Neutrophil (primary cell): ENCODE measurements at regions not wholly inside any gene's neighbourhood (a gene's known extent, or its start where the extent isn't known, plus 50 kb on each side); places are given as distances from the start of the nearest gene placed in this dataset.

Experiments used
- H3K27ac ChIP-seq: fragments of 200-600 bp; sonication (generic); 2 replicates; pipeline ENCODE4 v1.5.1; 2016; ENCODE audit warnings: mild to moderate bottlenecking, moderate library complexity
- H3K27me3 ChIP-seq: fragments of 200-600 bp; sonication (generic); 2 replicates; pipeline ENCODE4 v1.6.0; 2016; ENCODE audit warnings: mild to moderate bottlenecking
- H3K36me3 ChIP-seq: fragments of 200-600 bp; sonication (generic); 2 replicates; pipeline ENCODE4 v1.5.1; 2017
- H3K4me1 ChIP-seq, 2 experiments: fragments of 200-600 bp in 1 of 2; sonication (generic) in 1 of 2; 1 replicate in 1 of 2; 2 replicates in 1 of 2; pipeline versions ENCODE4 v1.5.1 to v1.6.1; 2013 to 2016; ENCODE audit warnings: low read depth in 1 of 2, low read length in 1 of 2, mild to moderate bottlenecking in 1 of 2, moderate library complexity in 1 of 2; ENCODE audit not compliant: control insufficient read depth in 1 of 2, insufficient read depth in 1 of 2
- H3K4me3 ChIP-seq, 2 experiments: fragments of 200-600 bp in 1 of 2; sonication (generic) in 1 of 2; 1 replicate in 1 of 2; 2 replicates in 1 of 2; pipeline ENCODE4 v1.5.1; 2013 to 2016; ENCODE audit warnings: low read depth in 1 of 2, low read length in 1 of 2, mild to moderate bottlenecking in 1 of 2, moderate library complexity in 1 of 2
- H3K9me3 ChIP-seq: fragments of 200-600 bp; sonication (generic); 2 replicates; pipeline ENCODE4 v1.5.1; 2016
- TF ChIP-seq, protein P1 (sequence below): fragments of 200-600 bp; sonication (generic); IDR thresholded peaks from 2 replicates; pipeline ENCODE4 v1.5.1; 2016; ENCODE audit warnings: antibody characterized with exemption

DNA sequence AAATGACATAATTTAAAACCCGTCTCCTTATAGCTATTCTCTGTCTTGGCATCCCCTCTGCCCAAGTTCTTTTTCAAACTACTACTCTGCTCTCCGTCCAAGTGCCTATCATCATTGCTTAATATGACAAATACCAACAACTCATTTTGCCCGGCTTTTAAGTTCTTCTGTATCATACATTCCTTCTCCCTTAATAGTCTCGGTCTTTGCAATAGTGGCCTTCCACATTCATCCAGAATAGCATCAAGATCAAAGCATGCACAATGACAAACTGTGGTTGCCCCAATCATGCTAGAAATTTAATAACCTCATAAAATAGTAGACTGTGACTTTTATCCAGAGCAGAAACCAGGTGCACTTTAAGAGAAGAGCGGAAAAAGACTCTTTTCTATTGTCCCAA, 198.9 kb downstream of the ETV1 start:
- no peaks in the 10 kb centered on the region for H3K4me1 ChIP-seq
- H3K9me3 ChIP-seq, result no peaks in the 10 kb centered on the region
- TF ChIP-seq, protein P1, sequence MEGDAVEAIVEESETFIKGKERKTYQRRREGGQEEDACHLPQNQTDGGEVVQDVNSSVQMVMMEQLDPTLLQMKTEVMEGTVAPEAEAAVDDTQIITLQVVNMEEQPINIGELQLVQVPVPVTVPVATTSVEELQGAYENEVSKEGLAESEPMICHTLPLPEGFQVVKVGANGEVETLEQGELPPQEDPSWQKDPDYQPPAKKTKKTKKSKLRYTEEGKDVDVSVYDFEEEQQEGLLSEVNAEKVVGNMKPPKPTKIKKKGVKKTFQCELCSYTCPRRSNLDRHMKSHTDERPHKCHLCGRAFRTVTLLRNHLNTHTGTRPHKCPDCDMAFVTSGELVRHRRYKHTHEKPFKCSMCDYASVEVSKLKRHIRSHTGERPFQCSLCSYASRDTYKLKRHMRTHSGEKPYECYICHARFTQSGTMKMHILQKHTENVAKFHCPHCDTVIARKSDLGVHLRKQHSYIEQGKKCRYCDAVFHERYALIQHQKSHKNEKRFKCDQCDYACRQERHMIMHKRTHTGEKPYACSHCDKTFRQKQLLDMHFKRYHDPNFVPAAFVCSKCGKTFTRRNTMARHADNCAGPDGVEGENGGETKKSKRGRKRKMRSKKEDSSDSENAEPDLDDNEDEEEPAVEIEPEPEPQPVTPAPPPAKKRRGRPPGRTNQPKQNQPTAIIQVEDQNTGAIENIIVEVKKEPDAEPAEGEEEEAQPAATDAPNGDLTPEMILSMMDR, result no peak
- no peaks in the 10 kb centered on the region for H3K27me3 ChIP-seq
- H3K4me3 ChIP-seq, result no peak overlapping the region
- H3K27ac ChIP-seq, result no peak overlapping the region
- H3K36me3 ChIP-seq, result no peaks in the 10 kb centered on the region

DNA sequence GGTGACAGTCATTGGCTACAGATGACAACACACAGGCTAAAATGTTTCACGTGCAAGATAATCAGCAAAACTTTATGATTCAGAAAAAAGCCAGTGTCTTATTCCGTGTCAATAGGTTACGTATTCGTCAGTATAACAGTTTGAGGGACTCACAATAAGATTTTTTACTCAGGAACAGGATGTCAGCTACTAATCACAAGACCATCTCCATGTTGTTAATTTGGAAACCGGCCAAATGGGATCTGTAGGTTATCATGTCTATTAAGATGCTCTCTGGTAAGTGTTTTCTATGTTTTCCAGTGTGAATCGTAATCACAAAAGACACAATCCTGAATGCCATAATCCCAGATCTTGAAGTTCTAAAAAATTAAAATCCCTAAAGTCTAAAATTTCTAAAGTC, 197.3 kb downstream of the ETV1 start:
- Histone ChIP-seq H3K4me1 (no peaks in the 10 kb centered on the region), H3K27ac (no peak overlapping the region), H3K36me3 (no peaks in the 10 kb centered on the region), H3K4me3 (no peak overlapping the region), H3K9me3 (no peaks in the 10 kb centered on the region), H3K27me3 (no peaks in the 10 kb centered on the region)
- TF ChIP-seq, protein P1, result no peak

DNA sequence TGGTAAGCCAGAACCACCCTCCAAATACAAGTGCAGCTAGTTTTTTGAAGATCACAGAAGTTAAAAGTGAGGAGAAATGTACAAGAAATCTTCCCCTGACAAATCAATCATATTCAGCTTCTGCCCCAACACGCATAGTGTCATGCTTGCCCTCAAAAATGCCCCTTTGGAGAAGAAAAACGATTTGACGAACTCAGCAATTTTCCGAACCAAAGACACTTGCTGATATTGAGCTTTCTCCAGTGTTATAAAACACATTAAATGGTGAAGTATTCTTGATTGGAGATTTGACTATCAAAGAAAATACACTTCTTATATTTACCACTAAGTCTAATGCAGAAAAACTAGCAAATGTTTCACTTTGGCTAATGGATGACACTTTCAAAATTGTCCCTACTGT, 195.5 kb downstream of the ETV1 start:
- H3K4me3 ChIP-seq, result no peak overlapping the region
- no peaks in the 10 kb centered on the region for H3K4me1 ChIP-seq
- no peaks in the 10 kb centered on the region for H3K9me3 ChIP-seq
- no peak overlapping the region for H3K27ac ChIP-seq
- no peaks in the 10 kb centered on the region for H3K36me3 ChIP-seq
- TF ChIP-seq, protein P1, result no peak
- H3K27me3 ChIP-seq, result no peaks in the 10 kb centered on the region

DNA sequence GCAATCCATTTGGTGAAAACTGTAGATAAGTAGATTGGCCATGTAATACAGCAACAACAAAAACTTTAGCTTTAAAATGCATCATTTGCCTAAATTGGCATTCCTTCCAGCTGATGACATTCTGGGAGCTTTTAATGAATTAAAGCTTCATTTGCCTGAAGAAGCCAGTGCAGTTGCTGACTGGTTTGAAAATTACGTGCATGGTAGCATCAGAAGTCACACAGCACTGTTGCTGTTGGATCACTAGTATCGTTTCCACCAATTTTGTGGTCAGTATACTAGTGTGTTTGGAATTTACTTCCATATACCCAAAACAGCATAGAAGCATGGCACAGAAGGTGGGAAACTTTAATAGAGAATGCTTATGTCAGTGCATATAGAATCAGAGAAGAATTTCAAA, 194.9 kb downstream of the ETV1 start:
- no peaks in the 10 kb centered on the region for H3K4me1 ChIP-seq
- no peaks in the 10 kb centered on the region for H3K9me3 ChIP-seq
- H3K27me3 ChIP-seq, result no peaks in the 10 kb centered on the region
- no peak overlapping the region for H3K27ac ChIP-seq
- TF ChIP-seq, protein P1, result no peak
- H3K36me3 ChIP-seq, result no peaks in the 10 kb centered on the region
- no peak overlapping the region for H3K4me3 ChIP-seq

DNA sequence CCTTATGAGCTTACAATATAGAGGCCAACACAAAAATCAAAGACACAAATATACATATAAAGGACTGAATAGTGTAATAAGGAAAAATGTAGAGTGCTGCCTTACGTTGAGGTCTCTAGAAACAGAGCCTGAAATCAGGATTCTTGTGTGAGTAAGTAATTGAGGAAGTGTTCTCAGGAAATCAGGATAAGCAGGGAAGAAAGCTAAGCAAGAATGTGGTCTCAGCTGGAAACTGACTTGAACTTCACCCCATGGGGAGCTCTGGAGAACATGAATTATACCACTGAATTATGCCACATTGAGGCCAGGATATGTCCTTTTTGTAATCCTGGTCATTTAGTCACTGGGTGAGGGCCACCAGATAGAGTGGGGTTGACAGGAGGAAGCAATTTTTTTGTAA, 191.9 kb downstream of the ETV1 start:
- no peaks in the 10 kb centered on the region for H3K36me3 ChIP-seq
- no peaks in the 10 kb centered on the region for H3K27me3 ChIP-seq
- TF ChIP-seq, protein P1, result no peak
- H3K9me3 ChIP-seq, result no peaks in the 10 kb centered on the region
- no peak overlapping the region for H3K4me3 ChIP-seq
- H3K4me1 ChIP-seq, result no peaks in the 10 kb centered on the region
- H3K27ac ChIP-seq, result no peak overlapping the region
